ENCODE measurements at regions not wholly inside any gene's neighbourhood (a gene's known extent, or its start where the extent isn't known, plus 50 kb on each side); places are given as distances from the start of the nearest gene placed in this dataset.

DNA sequence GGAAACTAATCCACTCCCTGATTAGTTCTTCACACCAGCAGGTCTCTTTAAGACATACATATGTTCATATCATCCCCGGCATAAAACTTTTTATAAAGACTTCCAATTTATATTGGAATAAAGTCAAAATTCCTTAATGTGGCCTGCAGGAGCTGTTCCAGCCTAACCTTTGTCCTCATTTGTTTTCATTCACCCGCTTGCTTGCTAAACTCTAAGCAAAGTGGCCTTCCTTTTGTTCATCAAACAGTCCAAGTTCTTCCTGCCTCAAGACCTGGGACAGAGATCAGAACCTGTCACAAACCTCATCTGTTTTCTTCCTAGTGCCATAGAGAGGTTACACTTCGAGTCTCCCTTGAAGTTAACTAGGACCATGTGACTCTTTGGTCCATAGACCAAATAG, 339.4 kb upstream of the ID2 start:
- no peaks in the 10 kb centered on the region; a peak in 1 of 5 replicates for H3K9me3 Mint-ChIP-seq

More for the DNA sequence above, 339.4 kb upstream of the ID2 start:
- no peak overlapping the region for H4K5ac ChIP-seq (ENCODE audit: insufficient read length, low read depth, low read length)
- H3K18ac ChIP-seq (ENCODE audit: insufficient read length, low read depth, low read length): no peak overlapping the region
- H3K14ac ChIP-seq (ENCODE audit: insufficient read depth, low read length): no peak overlapping the region
- H3K27me3 ChIP-seq (ENCODE audit: insufficient read depth, low read length): no peaks in the 10 kb centered on the region
- no peaks in the 10 kb centered on the region for H3K79me2 ChIP-seq (ENCODE audit: insufficient read depth, low read length)
- no peaks in the 10 kb centered on the region for H3K9me3 ChIP-seq (ENCODE audit: control insufficient read depth, low read depth, low read length)
- Mint-ChIP-seq H3K27me3 (ENCODE audit: low read depth) (no peaks in the 10 kb centered on the region), H3K36me3 (ENCODE audit: insufficient read depth in 1 of 3, low read depth in 3 of 3) (peaks cover 0 to 4% (median 0%) of the 10 kb centered on the region in 3 experiments; a peak in 1 of 7 replicates), H3K4me1 (no peaks in the 10 kb centered on the region), H3K27ac (no peak overlapping the region; a peak in 1 of 7 replicates), H3K4me3 (no peak overlapping the region)
- no CpG with 5 or more reads among the region's 3 CpGs for WGBS (ENCODE audit: extremely low coverage, insufficient read length, low lambda C conversion rate)
- H3K23me2 ChIP-seq (ENCODE audit: insufficient read length, low read depth, low read length, poor library complexity, severe bottlenecking): no peaks in the 10 kb centered on the region
- TF ChIP-seq, protein P1, sequence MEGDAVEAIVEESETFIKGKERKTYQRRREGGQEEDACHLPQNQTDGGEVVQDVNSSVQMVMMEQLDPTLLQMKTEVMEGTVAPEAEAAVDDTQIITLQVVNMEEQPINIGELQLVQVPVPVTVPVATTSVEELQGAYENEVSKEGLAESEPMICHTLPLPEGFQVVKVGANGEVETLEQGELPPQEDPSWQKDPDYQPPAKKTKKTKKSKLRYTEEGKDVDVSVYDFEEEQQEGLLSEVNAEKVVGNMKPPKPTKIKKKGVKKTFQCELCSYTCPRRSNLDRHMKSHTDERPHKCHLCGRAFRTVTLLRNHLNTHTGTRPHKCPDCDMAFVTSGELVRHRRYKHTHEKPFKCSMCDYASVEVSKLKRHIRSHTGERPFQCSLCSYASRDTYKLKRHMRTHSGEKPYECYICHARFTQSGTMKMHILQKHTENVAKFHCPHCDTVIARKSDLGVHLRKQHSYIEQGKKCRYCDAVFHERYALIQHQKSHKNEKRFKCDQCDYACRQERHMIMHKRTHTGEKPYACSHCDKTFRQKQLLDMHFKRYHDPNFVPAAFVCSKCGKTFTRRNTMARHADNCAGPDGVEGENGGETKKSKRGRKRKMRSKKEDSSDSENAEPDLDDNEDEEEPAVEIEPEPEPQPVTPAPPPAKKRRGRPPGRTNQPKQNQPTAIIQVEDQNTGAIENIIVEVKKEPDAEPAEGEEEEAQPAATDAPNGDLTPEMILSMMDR (conservative IDR thresholded peaks at IDR 0.05): no peak
- no peak overlapping the region for H2BK20ac ChIP-seq (ENCODE audit: low read depth, low read length, poor library complexity, severe bottlenecking)
- H4K20me1 ChIP-seq (ENCODE audit: control insufficient read depth, insufficient read depth, insufficient read length): no peaks in the 10 kb centered on the region
- H3K4ac ChIP-seq (ENCODE audit: low read depth, low read length): no peak overlapping the region
- H3K4me1 ChIP-seq (ENCODE audit: insufficient read depth, low read length): no peaks in the 10 kb centered on the region
- H3K79me1 ChIP-seq (ENCODE audit: insufficient read depth, low read depth, low read length, poor library complexity, severe bottlenecking): no peaks in the 10 kb centered on the region
- H2BK120ac ChIP-seq (ENCODE audit: low read depth, low read length, poor library complexity, severe bottlenecking): no peak overlapping the region
- H3K56ac ChIP-seq (ENCODE audit: insufficient read length, low read depth, low read length): no peak overlapping the region
- H4K91ac ChIP-seq (ENCODE audit: insufficient read length, low read depth, low read length): no peak overlapping the region
- no peak overlapping the region for H2AFZ ChIP-seq (ENCODE audit: low read length)
- H3K9ac ChIP-seq (ENCODE audit: extremely low read depth, insufficient read length, low read length): no peak overlapping the region
- no peak overlapping the region for H2BK15ac ChIP-seq (ENCODE audit: low read depth, low read length)
- H3K23ac ChIP-seq (ENCODE audit: insufficient read length, low read depth, low read length): no peak overlapping the region
- no peak overlapping the region for H4K8ac ChIP-seq (replicated peaks; ENCODE audit: insufficient read length, low read depth, low read length)
- no peak overlapping the region for H3K4me2 ChIP-seq (ENCODE audit: insufficient read depth, insufficient read length, low read length)
- no peak overlapping the region for H2AK5ac ChIP-seq (ENCODE audit: insufficient read length, low read length)
- no peak overlapping the region for H3K27ac ChIP-seq (ENCODE audit: insufficient read length, low read depth, low read length)
- DNase-seq: no peak
- no peak overlapping the region for H2BK5ac ChIP-seq (ENCODE audit: insufficient read length, low read length)
- H3T11ph ChIP-seq (ENCODE audit: low read length): no peak overlapping the region
- H2BK12ac ChIP-seq (ENCODE audit: insufficient read length, low read depth, low read length): no peak overlapping the region

Data from H9 (cell line).